Astrocyte of the spinal cord (primary cell): ENCODE measurements at regions not wholly inside any gene's neighbourhood (a gene's known extent, or its start where the extent isn't known, plus 50 kb on each side); places are given as distances from the start of the nearest gene placed in this dataset.

Experiments
- DNase-seq: peaks from one replicate; pipeline ENCODE4 v3.0.0; 2011; ENCODE audit warnings: low read depth, low spot score
- H3K4me3 ChIP-seq: 2 replicates; pipeline ENCODE4 v1.5.1; 2011; ENCODE audit warnings: low read depth, mild to moderate bottlenecking, low read length, moderate library complexity
- in situ Hi-C: cut with HindIII; loops from 2 replicates; pipeline ENCODE4 v1.10.0; 2017; ENCODE audit warnings: low sequenced_read_pairs
- TF ChIP-seq, protein P1 (sequence below): IDR thresholded peaks from 2 replicates; pipeline ENCODE4 v1.5.1; 2012; ENCODE audit warnings: low read depth, mild to moderate bottlenecking, low read length, inconsistent platforms

DNA sequence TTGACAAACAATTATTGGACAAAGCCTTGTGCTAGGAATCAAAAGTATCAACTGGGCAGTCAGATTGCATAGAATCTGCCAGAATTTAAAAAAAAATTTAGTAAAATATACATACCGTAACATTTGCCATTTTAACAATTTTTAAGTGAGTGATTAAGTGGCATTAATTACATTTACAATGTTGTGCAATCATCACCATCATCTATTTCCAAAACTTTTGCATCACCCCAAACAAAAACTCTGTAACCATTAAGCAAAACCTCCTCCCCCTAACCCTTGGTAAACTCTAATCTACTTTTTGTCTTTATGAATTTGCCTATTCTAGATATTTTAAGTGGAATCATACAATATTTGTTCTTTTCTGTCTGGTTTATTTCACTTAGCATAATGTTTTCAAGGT, 182.8 kb downstream of the LMO4 start:
- in situ Hi-C loops: no loop called here
- TF ChIP-seq, protein P1, sequence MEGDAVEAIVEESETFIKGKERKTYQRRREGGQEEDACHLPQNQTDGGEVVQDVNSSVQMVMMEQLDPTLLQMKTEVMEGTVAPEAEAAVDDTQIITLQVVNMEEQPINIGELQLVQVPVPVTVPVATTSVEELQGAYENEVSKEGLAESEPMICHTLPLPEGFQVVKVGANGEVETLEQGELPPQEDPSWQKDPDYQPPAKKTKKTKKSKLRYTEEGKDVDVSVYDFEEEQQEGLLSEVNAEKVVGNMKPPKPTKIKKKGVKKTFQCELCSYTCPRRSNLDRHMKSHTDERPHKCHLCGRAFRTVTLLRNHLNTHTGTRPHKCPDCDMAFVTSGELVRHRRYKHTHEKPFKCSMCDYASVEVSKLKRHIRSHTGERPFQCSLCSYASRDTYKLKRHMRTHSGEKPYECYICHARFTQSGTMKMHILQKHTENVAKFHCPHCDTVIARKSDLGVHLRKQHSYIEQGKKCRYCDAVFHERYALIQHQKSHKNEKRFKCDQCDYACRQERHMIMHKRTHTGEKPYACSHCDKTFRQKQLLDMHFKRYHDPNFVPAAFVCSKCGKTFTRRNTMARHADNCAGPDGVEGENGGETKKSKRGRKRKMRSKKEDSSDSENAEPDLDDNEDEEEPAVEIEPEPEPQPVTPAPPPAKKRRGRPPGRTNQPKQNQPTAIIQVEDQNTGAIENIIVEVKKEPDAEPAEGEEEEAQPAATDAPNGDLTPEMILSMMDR: no peak
- no peak for DNase-seq
- H3K4me3 ChIP-seq: no peak overlapping the region

DNA sequence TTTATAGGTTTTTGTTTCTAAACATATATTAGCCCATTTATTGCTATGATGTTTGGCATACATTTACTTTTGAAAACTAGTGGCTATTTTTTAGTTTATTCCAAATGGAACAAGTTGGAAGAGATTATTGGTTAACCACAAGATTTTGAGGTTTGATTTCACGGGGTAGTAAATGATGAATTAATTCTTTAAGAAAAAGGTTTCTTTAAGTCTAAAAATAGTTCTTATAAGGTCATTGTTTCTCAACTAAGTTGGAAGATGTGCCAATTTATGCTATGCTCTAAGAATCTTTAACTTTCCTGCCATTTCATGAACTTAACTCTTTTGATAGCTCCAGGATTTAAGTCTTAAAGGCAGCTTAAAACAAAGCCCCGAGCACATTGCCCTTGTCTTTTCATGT, 183.8 kb downstream of the LMO4 start:
- DNase-seq: peak; percentile 7
- no peak overlapping the region for H3K4me3 ChIP-seq
- TF ChIP-seq, protein P1: no peak
- in situ Hi-C loops: no loop called here

DNA sequence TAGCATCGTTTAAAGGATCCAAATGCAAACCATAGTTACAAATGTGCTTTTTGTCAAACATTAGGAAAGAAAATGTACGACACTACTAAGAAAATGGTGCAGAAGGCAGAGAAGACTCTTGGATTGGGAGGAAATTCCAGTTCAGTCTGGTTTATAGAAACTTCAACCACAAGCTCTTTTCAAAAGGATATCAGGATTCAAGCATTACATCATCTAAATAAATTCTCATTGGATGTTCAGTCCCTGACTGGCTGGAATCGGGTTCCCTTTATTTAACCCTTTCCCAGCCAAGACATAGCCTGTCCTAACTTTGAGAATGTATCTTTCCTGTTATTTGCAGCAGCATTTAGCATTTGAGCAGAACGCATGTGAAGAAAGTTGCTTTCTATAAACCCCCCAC, 184.6 kb downstream of the LMO4 start:
- in situ Hi-C loops: no loop called here
- TF ChIP-seq, protein P1: no peak
- DNase-seq: peak; percentile 43
- no peak overlapping the region for H3K4me3 ChIP-seq

DNA sequence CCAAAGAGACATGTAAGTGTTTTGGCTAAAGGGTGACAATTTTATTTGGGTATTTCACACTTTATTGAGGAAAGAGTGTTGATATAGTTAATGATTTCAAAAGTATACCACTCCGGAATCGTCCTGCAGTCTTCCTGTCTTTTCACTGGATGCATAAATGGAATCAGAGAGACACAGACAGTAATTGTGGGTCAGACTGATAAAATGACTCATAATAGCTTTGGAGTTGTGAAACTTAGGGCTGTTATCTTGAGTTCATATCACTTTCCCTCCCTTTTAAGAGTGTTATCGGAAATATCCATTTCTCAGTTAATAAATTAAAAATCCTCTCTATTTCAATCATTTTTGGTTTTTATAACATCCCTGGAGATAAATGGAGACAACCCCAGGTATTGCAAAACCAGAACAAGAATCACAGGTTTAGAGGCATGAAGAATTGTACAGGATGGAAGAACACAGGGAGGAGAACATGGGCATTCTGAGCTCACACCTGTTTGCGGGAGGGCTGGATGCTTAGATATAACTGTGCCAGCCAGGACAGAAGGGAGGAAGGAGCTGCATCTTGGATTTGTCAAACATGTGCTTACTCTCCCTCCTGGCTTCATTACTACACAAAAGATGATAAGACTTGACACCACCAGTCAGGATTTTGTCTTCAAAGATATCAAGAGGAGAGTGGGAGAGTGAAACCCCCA, 185.4 kb downstream of the LMO4 start:
- in situ Hi-C loops: no loop called here
- no peak for DNase-seq
- TF ChIP-seq, protein P1: no peak
- no peak overlapping the region for H3K4me3 ChIP-seq

DNA sequence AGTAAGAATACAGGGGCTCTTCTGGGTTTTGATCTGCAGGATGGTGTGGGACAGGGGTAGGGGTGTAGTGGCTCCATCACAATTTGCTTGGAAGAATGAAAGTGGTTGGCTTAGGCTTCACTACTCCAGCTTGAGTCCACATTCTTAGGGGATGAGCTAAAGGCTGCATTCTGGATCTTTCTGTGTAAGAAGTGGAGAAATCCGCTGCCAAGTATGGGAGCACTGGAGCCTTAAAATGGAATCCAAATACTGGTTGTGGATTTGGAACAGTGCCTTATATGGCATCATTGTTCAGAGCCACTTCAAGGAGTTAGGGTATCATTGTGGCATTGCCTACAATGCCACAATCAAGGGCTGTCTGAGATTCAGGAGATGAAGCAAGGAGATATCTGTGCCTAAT, 187.1 kb downstream of the LMO4 start:
- TF ChIP-seq, protein P1: no peak
- in situ Hi-C loops: no loop called here
- no peak overlapping the region for H3K4me3 ChIP-seq
- peak; percentile 37 for DNase-seq

DNA sequence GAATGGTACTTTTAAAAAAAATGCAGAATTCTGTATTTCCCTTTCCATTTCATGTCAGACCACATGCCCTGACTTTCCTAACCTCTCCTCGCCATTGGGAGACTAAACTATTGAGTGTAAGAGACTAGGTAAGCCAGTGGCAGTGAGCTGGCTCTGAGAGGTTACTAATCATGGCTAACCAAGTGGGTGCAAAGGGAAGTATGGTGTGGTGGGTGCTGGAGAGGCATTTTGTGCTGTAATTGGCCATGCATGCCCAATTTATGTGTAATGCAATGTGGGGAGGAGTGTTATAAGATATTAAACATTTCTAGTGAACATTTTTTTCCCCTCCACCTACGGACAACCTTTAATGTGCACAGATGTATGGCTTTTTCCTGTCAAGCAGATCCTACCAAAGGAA, 190.1 kb downstream of the LMO4 start:
- in situ Hi-C loops: no loop called here
- no peak overlapping the region for H3K4me3 ChIP-seq
- TF ChIP-seq, protein P1: no peak
- no peak for DNase-seq
